WTC11 (cell line): ENCODE measurements at regions not wholly inside any gene's neighbourhood (a gene's known extent, or its start where the extent isn't known, plus 50 kb on each side); places are given as distances from the start of the nearest gene placed in this dataset.

Experiments used
- ATAC-seq: fragments of 200-7000 bp; cut with Tn5 transposase; 2 replicates; pipeline ENCODE4 v1.10.0; 2021; ENCODE audit warnings: mild to moderate bottlenecking, moderate library complexity
- CTCF ChIA-PET: fragments of 300-600 bp; sonication (Branson Sonifier 250); formaldehyde crosslinking; loops from one replicate; lab custom pipeline; 2021; ENCODE audit warnings: antibody characterized with exemption; lab: Charles Lee
- POLR2A ChIA-PET: fragments of 350-600 bp; sonication (Branson Sonifier 250); formaldehyde crosslinking; loops from one replicate; lab custom pipeline; 2021; ENCODE audit warnings: antibody characterized with exemption; lab: Charles Lee
- DNase-seq: peaks from one replicate; pipeline ENCODE4 v3.0.0; 2021; ENCODE audit warnings: low spot score
- H3K27ac Mint-ChIP-seq: 2 replicates; pipeline ENCODE4 v1.8.0; 2021; ENCODE audit warnings: mixed read lengths
- H3K27me3 Mint-ChIP-seq: 2 replicates; pipeline ENCODE4 v1.8.0; 2021; ENCODE audit warnings: low read depth, mild to moderate bottlenecking, moderate library complexity, mixed read lengths
- H3K36me3 Mint-ChIP-seq: 2 replicates; pipeline ENCODE4 v1.8.0; 2021; ENCODE audit warnings: mixed read lengths
- H3K4me1 Mint-ChIP-seq: 2 replicates; pipeline ENCODE4 v1.8.0; 2022; ENCODE audit warnings: mixed read lengths
- H3K4me3 Mint-ChIP-seq: 2 replicates; pipeline ENCODE4 v1.8.0; 2021; ENCODE audit warnings: mild to moderate bottlenecking, moderate library complexity, mixed read lengths
- H3K9me3 Mint-ChIP-seq: 2 replicates; pipeline ENCODE4 v1.8.0; 2021; ENCODE audit warnings: mixed read lengths
- AR ChIP-seq: fragments of 250-450 bp; sonication (Bioruptor Pico); IDR thresholded peaks from 2 replicates; pipeline ENCODE4 v1.9.0; 2021; ENCODE audit warnings: mild to moderate bottlenecking
- ARID4B ChIP-seq: sonication (generic); formaldehyde crosslinking; IDR thresholded peaks from 2 replicates; pipeline ENCODE4 v1.8.0; 2023; ENCODE audit warnings: missing genetic modification reagents, mild to moderate bottlenecking, borderline replicate concordance
- CREM ChIP-seq: sonication (generic); formaldehyde crosslinking; IDR thresholded peaks from 2 replicates; pipeline ENCODE4 v1.8.1; 2022; ENCODE audit warnings: mild to moderate bottlenecking, missing genetic modification reagents, moderate library complexity
- CTCF ChIP-seq: fragments of 200-600 bp; IDR thresholded peaks from 2 replicates; pipeline ENCODE4 v1.8.0; 2022; ENCODE audit warnings: antibody characterized with exemption
- ERG ChIP-seq: fragments of 250-450 bp; sonication (Bioruptor Pico); IDR thresholded peaks from 2 replicates; pipeline ENCODE4 v1.8.0; 2021; ENCODE audit warnings: mild to moderate bottlenecking
- HMGXB4 ChIP-seq: sonication (generic); formaldehyde crosslinking; IDR thresholded peaks from 2 replicates; pipeline ENCODE4 v1.8.1; 2023; ENCODE audit warnings: mild to moderate bottlenecking, moderate library complexity, missing genetic modification reagents
- MAX ChIP-seq: sonication (generic); formaldehyde crosslinking; IDR thresholded peaks from 2 replicates; pipeline ENCODE4 v1.8.0; 2022; ENCODE audit warnings: mild to moderate bottlenecking, missing genetic modification reagents
- PREB ChIP-seq: sonication (generic); formaldehyde crosslinking; IDR thresholded peaks from 2 replicates; pipeline ENCODE4 v1.8.1; 2022; ENCODE audit warnings: mild to moderate bottlenecking, missing genetic modification reagents, moderate library complexity, borderline replicate concordance
- SOX15 ChIP-seq: fragments of 250-450 bp; sonication (Bioruptor Pico); IDR thresholded peaks from 2 replicates; pipeline ENCODE4 v1.9.0; 2021; ENCODE audit warnings: mild to moderate bottlenecking
- TP53 ChIP-seq: sonication (generic); formaldehyde crosslinking; IDR thresholded peaks from 2 replicates; pipeline ENCODE4 v1.8.1; 2023; ENCODE audit warnings: mild to moderate bottlenecking, missing genetic modification reagents
- ZBTB21 ChIP-seq: sonication (generic); formaldehyde crosslinking; IDR thresholded peaks from 2 replicates; pipeline ENCODE4 v1.8.1; 2023; ENCODE audit warnings: mild to moderate bottlenecking, missing genetic modification reagents, borderline replicate concordance
- ZNF671 ChIP-seq: fragments of 250-450 bp; sonication (Bioruptor Pico); IDR thresholded peaks from 2 replicates; pipeline ENCODE4 v1.8.0; 2021; ENCODE audit warnings: mild to moderate bottlenecking
- ZSCAN18 ChIP-seq: fragments of 250-450 bp; sonication (Bioruptor Pico); IDR thresholded peaks from 2 replicates; pipeline ENCODE4 v2.1.2; 2022; ENCODE audit warnings: mild to moderate bottlenecking, moderate library complexity

GRCh38 chr4:155495572-155496293, 119.0 kb upstream of the MAP9 start (continued):
- TF ChIP-seq HMGXB4 (CRISPR knock-in tag) (no peak), MAX (no peak), SOX15 (CRISPR knock-in tag) (no peak), ZNF671 (CRISPR knock-in tag) (no peak), CTCF (no peak)
- TF ChIP-seq, all 79 proteins: peak for 0

GRCh38 chr4:155494037-155494718, 117.4 kb upstream of the MAP9 start:
- no peak for ATAC-seq
- ChIA-PET POLR2A (no interaction called here), CTCF (no interaction called here)
- Mint-ChIP-seq H3K4me3 (no peak overlapping the region), H3K4me1 (no peaks in the 10 kb centered on the region), H3K27ac (no peak overlapping the region), H3K27me3 (no peaks in the 10 kb centered on the region; the same call in 1 of the 2 replicates), H3K36me3 (no peaks in the 10 kb centered on the region), H3K9me3 (no peaks in the 10 kb centered on the region)
- DNase-seq: no peak
- no peak for TF ChIP-seq CREM (CRISPR knock-in tag)
- no peak for TF ChIP-seq ZSCAN18 (CRISPR knock-in tag)
- TF ChIP-seq AR (CRISPR knock-in tag): no peak
- TF ChIP-seq, all 79 proteins: peak for 0

GRCh38 chr4:155491336-155492120, 114.8 kb upstream of the MAP9 start:
- no peak for ATAC-seq
- Mint-ChIP-seq H3K9me3 (no peaks in the 10 kb centered on the region), H3K27me3 (no peaks in the 10 kb centered on the region; the same call in 1 of the 2 replicates), H3K4me3 (no peak overlapping the region), H3K4me1 (no peaks in the 10 kb centered on the region), H3K36me3 (no peaks in the 10 kb centered on the region), H3K27ac (no peak overlapping the region)
- CTCF ChIA-PET: no interaction called here
- POLR2A ChIA-PET: no interaction called here
- no peak for DNase-seq
- TF ChIP-seq TP53 (CRISPR knock-in tag) (no peak), ARID4B (CRISPR knock-in tag) (no peak), ZBTB21 (no peak), PREB (CRISPR knock-in tag) (no peak), ERG (no peak)
